Liver (tissue), 8 donors: ENCODE measurements at regions not wholly inside any gene's neighbourhood (a gene's known extent, or its start where the extent isn't known, plus 50 kb on each side); places are given as distances from the start of the nearest gene placed in this dataset.

ENCODE experiments used
- DNase-seq: peaks from one replicate; pipeline ENCODE4 v3.0.0-alpha.2; 2017; ENCODE audit warnings: low spot score
- H3K27ac ChIP-seq, 2 donors: one replicate each; pipeline ENCODE4 v1.7.0; 2013; ENCODE audit warnings: inconsistent platforms in 2 of 2, low read length in 2 of 2, control low read depth in 1 of 2, low read depth in 1 of 2, mild to moderate bottlenecking in 1 of 2
- H3K27me3 ChIP-seq, 4 donors: one replicate each; pipeline versions ENCODE4 v1.6.1 to v1.7.0; 2013; ENCODE audit warnings: low read length in 3 of 4, inconsistent platforms in 1 of 4, mild to moderate bottlenecking in 1 of 4, moderate library complexity in 1 of 4; ENCODE audit not compliant: control insufficient read depth in 4 of 4, insufficient read depth in 4 of 4
- H3K36me3 ChIP-seq, 4 donors: one replicate each; pipeline versions ENCODE4 v1.6.1 to v1.7.0; 2013; ENCODE audit warnings: low read length in 3 of 4, mild to moderate bottlenecking in 3 of 4, low read depth in 1 of 4, moderate library complexity in 1 of 4; ENCODE audit not compliant: control insufficient read depth in 4 of 4, insufficient read depth in 3 of 4
- H3K4me1 ChIP-seq, 4 donors: one replicate each; pipeline versions ENCODE4 v1.6.1 to v1.7.0; 2013; ENCODE audit warnings: low read length in 3 of 4, mild to moderate bottlenecking in 3 of 4, moderate library complexity in 1 of 4; ENCODE audit not compliant: control insufficient read depth in 4 of 4, insufficient read depth in 4 of 4
- H3K4me3 ChIP-seq, 3 donors: one replicate each; pipeline versions ENCODE4 v1.6.1 to v1.7.0; 2013; ENCODE audit warnings: low read length in 3 of 3, control low read depth in 1 of 3, low read depth in 1 of 3, mild to moderate bottlenecking in 1 of 3
- H3K9ac ChIP-seq, 2 donors: one replicate each; pipeline ENCODE4 v1.7.0; 2013; ENCODE audit warnings: low read length in 2 of 2, mild to moderate bottlenecking in 2 of 2, moderate library complexity in 2 of 2, control low read depth in 1 of 2, low read depth in 1 of 2
- H3K9me3 ChIP-seq, 4 donors: one replicate each; pipeline versions ENCODE4 v1.6.1 to v1.7.0; 2013; ENCODE audit warnings: low read length in 3 of 4; ENCODE audit not compliant: control insufficient read depth in 4 of 4
- EGR1 ChIP-seq, 2 donors: IDR thresholded peaks; 2 replicates each; pipeline ENCODE4 v1.6.1; 2016 to 2018; ENCODE audit warnings: antibody characterized with exemption in 2 of 2, low read depth in 2 of 2
- FOXA1 ChIP-seq: IDR thresholded peaks from 2 replicates; pipeline ENCODE4 v1.6.1; 2016; ENCODE audit warnings: antibody characterized with exemption
- FOXA2 ChIP-seq: IDR thresholded peaks from 2 replicates; pipeline ENCODE4 v1.6.1; 2016; ENCODE audit warnings: antibody characterized with exemption
- GABPA ChIP-seq, 2 donors: IDR thresholded peaks in 1 of 2; conservative IDR thresholded peaks in 1 of 2; 2 replicates each; pipeline ENCODE4 v1.6.1; 2016; ENCODE audit warnings: antibody characterized with exemption in 2 of 2, mild to moderate bottlenecking in 1 of 2, moderate library complexity in 1 of 2
- HNF4G ChIP-seq: IDR thresholded peaks from 2 replicates; pipeline ENCODE4 v1.6.1; 2016; ENCODE audit warnings: antibody characterized with exemption
- JUND ChIP-seq, 2 donors: IDR thresholded peaks; 2 replicates each; pipeline ENCODE4 v1.6.1; 2016; ENCODE audit warnings: antibody characterized with exemption in 2 of 2
- NR2F2 ChIP-seq: IDR thresholded peaks from 2 replicates; pipeline ENCODE4 v1.6.1; 2016; ENCODE audit warnings: antibody characterized with exemption
- RAD21 ChIP-seq, 2 donors: IDR thresholded peaks; 2 replicates each; pipeline ENCODE4 v1.6.1; 2016; ENCODE audit warnings: antibody characterized with exemption in 2 of 2, mild to moderate bottlenecking in 2 of 2
- RXRA ChIP-seq, 2 donors: IDR thresholded peaks; 2 replicates each; pipeline ENCODE4 v1.6.1; 2017 to 2018; ENCODE audit warnings: antibody characterized with exemption in 2 of 2, mild to moderate bottlenecking in 1 of 2
- SP1 ChIP-seq: IDR thresholded peaks from 2 replicates; pipeline ENCODE4 v1.6.1; 2018; ENCODE audit warnings: antibody characterized with exemption, mild to moderate bottlenecking
- TAF1 ChIP-seq: conservative IDR thresholded peaks from 2 replicates; pipeline ENCODE4 v1.6.1; 2016; ENCODE audit warnings: antibody characterized with exemption, mild to moderate bottlenecking
- YY1 ChIP-seq: IDR thresholded peaks from 2 replicates; pipeline ENCODE4 v1.6.1; 2016; ENCODE audit warnings: antibody characterized with exemption, mild to moderate bottlenecking
- ZBTB33 ChIP-seq: IDR thresholded peaks from 2 replicates; pipeline ENCODE4 v1.6.1; 2016; ENCODE audit warnings: antibody characterized with exemption
- WGBS: extraction: QIAGEN DNeasy Blood & Tissue Kit; methylation state at CpG from one replicate; pipeline ENCODE4 v1.1.7; 2013; 5-methylcytosine and 5-hydroxymethylcytosine counted together
- TF ChIP-seq, protein P1 (sequence below): IDR thresholded peaks from 2 replicates; pipeline ENCODE4 v1.6.1; 2016; ENCODE audit warnings: antibody characterized with exemption, mild to moderate bottlenecking
- TF ChIP-seq, protein P2 (sequence below): fragments of 150-350 bp; IDR thresholded peaks from 2 replicates; pipeline ENCODE4 v1.5.1; 2017; ENCODE audit warnings: improper control_type of control experiment, low read depth, low read length; ENCODE audit not compliant: missing input control
- TF ChIP-seq, protein P3 (sequence below): IDR thresholded peaks from 2 replicates; pipeline ENCODE4 v1.6.1; 2016; ENCODE audit warnings: antibody characterized with exemption
- donor health status: healthy.
- donor health status: healthy.
- donor health status: healthy.
- donor health status: healthy.
- donor health status: healthy.

DNA sequence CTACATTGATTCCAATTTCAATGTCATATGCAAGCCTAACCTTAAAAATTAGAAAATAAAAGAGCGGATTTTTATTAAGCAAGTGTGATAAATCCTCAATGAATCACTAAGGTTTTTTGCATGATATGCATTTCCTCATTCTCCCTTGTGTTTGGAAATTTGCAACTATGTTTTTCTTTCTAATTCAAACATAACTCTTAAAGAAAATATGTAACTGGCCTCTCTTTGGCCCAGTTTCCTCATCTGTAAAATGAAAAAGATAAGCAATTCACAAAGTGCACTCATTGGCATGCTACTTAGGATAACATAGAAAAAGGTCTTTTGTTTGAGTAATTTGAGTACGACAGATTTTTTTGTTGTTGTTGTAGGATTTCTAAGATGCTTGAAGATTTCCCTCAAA, 295.5 kb downstream of the CDH11 start:
- no peak for DNase-seq
- Histone ChIP-seq H3K4me3 (no peak overlapping the region), H3K4me1 (no peaks in the 10 kb centered on the region), H3K27ac (no peak overlapping the region), H3K9me3 (peaks cover 0 to 4% (median 1%) of the 10 kb centered on the region in 4 donors), H3K9ac (no peak overlapping the region), H3K36me3 (no peaks in the 10 kb centered on the region), H3K27me3 (no peaks in the 10 kb centered on the region)
- TF ChIP-seq, protein P1, sequence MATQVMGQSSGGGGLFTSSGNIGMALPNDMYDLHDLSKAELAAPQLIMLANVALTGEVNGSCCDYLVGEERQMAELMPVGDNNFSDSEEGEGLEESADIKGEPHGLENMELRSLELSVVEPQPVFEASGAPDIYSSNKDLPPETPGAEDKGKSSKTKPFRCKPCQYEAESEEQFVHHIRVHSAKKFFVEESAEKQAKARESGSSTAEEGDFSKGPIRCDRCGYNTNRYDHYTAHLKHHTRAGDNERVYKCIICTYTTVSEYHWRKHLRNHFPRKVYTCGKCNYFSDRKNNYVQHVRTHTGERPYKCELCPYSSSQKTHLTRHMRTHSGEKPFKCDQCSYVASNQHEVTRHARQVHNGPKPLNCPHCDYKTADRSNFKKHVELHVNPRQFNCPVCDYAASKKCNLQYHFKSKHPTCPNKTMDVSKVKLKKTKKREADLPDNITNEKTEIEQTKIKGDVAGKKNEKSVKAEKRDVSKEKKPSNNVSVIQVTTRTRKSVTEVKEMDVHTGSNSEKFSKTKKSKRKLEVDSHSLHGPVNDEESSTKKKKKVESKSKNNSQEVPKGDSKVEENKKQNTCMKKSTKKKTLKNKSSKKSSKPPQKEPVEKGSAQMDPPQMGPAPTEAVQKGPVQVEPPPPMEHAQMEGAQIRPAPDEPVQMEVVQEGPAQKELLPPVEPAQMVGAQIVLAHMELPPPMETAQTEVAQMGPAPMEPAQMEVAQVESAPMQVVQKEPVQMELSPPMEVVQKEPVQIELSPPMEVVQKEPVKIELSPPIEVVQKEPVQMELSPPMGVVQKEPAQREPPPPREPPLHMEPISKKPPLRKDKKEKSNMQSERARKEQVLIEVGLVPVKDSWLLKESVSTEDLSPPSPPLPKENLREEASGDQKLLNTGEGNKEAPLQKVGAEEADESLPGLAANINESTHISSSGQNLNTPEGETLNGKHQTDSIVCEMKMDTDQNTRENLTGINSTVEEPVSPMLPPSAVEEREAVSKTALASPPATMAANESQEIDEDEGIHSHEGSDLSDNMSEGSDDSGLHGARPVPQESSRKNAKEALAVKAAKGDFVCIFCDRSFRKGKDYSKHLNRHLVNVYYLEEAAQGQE, result no peak
- TF ChIP-seq SP1 (no peak), FOXA1 (no peak), YY1 (no peak), NR2F2 (no peak), ZBTB33 (no peak), RAD21 (IDR thresholded peaks at IDR 0.05) (no peak), GABPA (IDR thresholded peaks at IDR 0.05 in 1 of 2, conservative IDR thresholded peaks at IDR 0.05 in 1 of 2) (no peak), RXRA (IDR thresholded peaks at IDR 0.05) (no peak), FOXA2 (no peak), EGR1 (IDR thresholded peaks at IDR 0.05; ENCODE audit: low read depth in 2 of 2) (no peak)
- 87% methylated on average over 2 of the region's 2 CpGs for WGBS

- Histone ChIP-seq H3K27ac (no peak overlapping the region), H3K4me3 (no peak overlapping the region), H3K9ac (no peak overlapping the region), H3K27me3 (no peaks in the 10 kb centered on the region), H3K36me3 (no peaks in the 10 kb centered on the region), H3K4me1 (no peaks in the 10 kb centered on the region), H3K9me3 (peaks cover 0 to 4% (median 1%) of the 10 kb centered on the region in 4 donors)
- TF ChIP-seq HNF4G, result no peak
- TF ChIP-seq YY1, result no peak
- no peak for TF ChIP-seq RXRA (IDR thresholded peaks at IDR 0.05)
- no peak for TF ChIP-seq TAF1
- TF ChIP-seq, protein P2, sequence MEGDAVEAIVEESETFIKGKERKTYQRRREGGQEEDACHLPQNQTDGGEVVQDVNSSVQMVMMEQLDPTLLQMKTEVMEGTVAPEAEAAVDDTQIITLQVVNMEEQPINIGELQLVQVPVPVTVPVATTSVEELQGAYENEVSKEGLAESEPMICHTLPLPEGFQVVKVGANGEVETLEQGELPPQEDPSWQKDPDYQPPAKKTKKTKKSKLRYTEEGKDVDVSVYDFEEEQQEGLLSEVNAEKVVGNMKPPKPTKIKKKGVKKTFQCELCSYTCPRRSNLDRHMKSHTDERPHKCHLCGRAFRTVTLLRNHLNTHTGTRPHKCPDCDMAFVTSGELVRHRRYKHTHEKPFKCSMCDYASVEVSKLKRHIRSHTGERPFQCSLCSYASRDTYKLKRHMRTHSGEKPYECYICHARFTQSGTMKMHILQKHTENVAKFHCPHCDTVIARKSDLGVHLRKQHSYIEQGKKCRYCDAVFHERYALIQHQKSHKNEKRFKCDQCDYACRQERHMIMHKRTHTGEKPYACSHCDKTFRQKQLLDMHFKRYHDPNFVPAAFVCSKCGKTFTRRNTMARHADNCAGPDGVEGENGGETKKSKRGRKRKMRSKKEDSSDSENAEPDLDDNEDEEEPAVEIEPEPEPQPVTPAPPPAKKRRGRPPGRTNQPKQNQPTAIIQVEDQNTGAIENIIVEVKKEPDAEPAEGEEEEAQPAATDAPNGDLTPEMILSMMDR, result no peak
- TF ChIP-seq JUND (IDR thresholded peaks at IDR 0.05), result no peak
- TF ChIP-seq, protein P1, result no peak
- no peak for TF ChIP-seq GABPA (IDR thresholded peaks at IDR 0.05 in 1 of 2, conservative IDR thresholded peaks at IDR 0.05 in 1 of 2)
- TF ChIP-seq FOXA2, result no peak
- TF ChIP-seq ZBTB33, result no peak
- TF ChIP-seq RAD21 (IDR thresholded peaks at IDR 0.05), result no peak
- TF ChIP-seq, protein P3, sequence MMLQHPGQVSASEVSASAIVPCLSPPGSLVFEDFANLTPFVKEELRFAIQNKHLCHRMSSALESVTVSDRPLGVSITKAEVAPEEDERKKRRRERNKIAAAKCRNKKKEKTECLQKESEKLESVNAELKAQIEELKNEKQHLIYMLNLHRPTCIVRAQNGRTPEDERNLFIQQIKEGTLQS, result no peak
- TF ChIP-seq EGR1 (IDR thresholded peaks at IDR 0.05; ENCODE audit: low read depth in 2 of 2), result no peak
- TF ChIP-seq NR2F2, result no peak
- DNase-seq, result no peak
- WGBS, result 55% methylated on average over 2 of the region's 2 CpGs
Observed at GRCh38 chr16:64823481-64824075, 298.3 kb downstream of the CDH11 start.
